ENCODE measurements at regions not wholly inside any gene's neighbourhood (a gene's known extent, or its start where the extent isn't known, plus 50 kb on each side); places are given as distances from the start of the nearest gene placed in this dataset.
"Not testable (repeated sequence)": the region's sequence is repeated elsewhere in the genome, so short reads cannot be mapped to it uniquely, and the experiment has no call there.

- DNase-seq (ENCODE audit: low read depth in 2 of 2) = no peak
These were observed 348.0 kb downstream of the SOX9 start for GRCh38 chr17:72468841-72469240.

- no peak for DNase-seq (ENCODE audit: low read depth in 2 of 2)
These were observed 349.4 kb downstream of the SOX9 start for GRCh38 chr17:72470121-72470705.

GRCh38 chr17:72470734-72471133, 349.9 kb downstream of the SOX9 start:
- DNase-seq (ENCODE audit: low read depth in 2 of 2) = no peak

GRCh38 chr17:72471296-72471695, 350.5 kb downstream of the SOX9 start:
- DNase-seq (ENCODE audit: low read depth in 2 of 2) = no peak

GRCh38 chr17:72472106-72472505, 351.3 kb downstream of the SOX9 start:
- DNase-seq (ENCODE audit: low read depth in 2 of 2) = no peak

GRCh38 chr17:72472853-72473390, 352.1 kb downstream of the SOX9 start:
- DNase-seq (ENCODE audit: low read depth in 2 of 2) = not testable (repeated sequence)

- no peak for DNase-seq (ENCODE audit: low read depth in 2 of 2)
These were observed 353.4 kb downstream of the SOX9 start for GRCh38 chr17:72474243-72474642.

- no peak for DNase-seq (ENCODE audit: low read depth in 2 of 2)
These were observed 354.1 kb downstream of the SOX9 start for GRCh38 chr17:72474719-72475477.

GRCh38 chr17:72476134-72476533, 355.3 kb downstream of the SOX9 start:
- DNase-seq (ENCODE audit: low read depth in 2 of 2) = no peak

GRCh38 chr17:72476575-72476986, 355.8 kb downstream of the SOX9 start:
- DNase-seq (ENCODE audit: low read depth in 2 of 2) = no peak

GRCh38 chr17:72477491-72477890, 356.7 kb downstream of the SOX9 start:
- DNase-seq (ENCODE audit: low read depth in 2 of 2) = no peak

- DNase-seq (ENCODE audit: low read depth in 2 of 2) = no peak
These were observed 358.3 kb downstream of the SOX9 start for GRCh38 chr17:72479113-72479512.

GRCh38 chr17:72481572-72481971, 360.8 kb downstream of the SOX9 start:
- DNase-seq (ENCODE audit: low read depth in 2 of 2) = no peak

- no peak for DNase-seq (ENCODE audit: low read depth in 2 of 2)
These were observed 364.8 kb downstream of the SOX9 start for GRCh38 chr17:72485596-72485995.

GRCh38 chr17:72486806-72487205, 366.0 kb downstream of the SOX9 start:
- no peak for DNase-seq (ENCODE audit: low read depth in 2 of 2)

- DNase-seq (ENCODE audit: low read depth in 2 of 2) = no peak
These were observed 367.1 kb downstream of the SOX9 start for GRCh38 chr17:72487731-72488494.

- no peak for DNase-seq (ENCODE audit: low read depth in 2 of 2)
These were observed 367.9 kb downstream of the SOX9 start for GRCh38 chr17:72488555-72489271.

GRCh38 chr17:72489272-72489641, 368.4 kb downstream of the SOX9 start:
- DNase-seq (ENCODE audit: low read depth in 2 of 2) = no peak

- no peak for DNase-seq (ENCODE audit: low read depth in 2 of 2)
These were observed 370.3 kb downstream of the SOX9 start for GRCh38 chr17:72491102-72491501.

- no peak for DNase-seq (ENCODE audit: low read depth in 2 of 2)
These were observed 371.7 kb downstream of the SOX9 start for GRCh38 chr17:72492494-72492893.

GRCh38 chr17:72492941-72493340, 372.1 kb downstream of the SOX9 start:
- no peak for DNase-seq (ENCODE audit: low read depth in 2 of 2)

GRCh38 chr17:72494566-72494965, 373.7 kb downstream of the SOX9 start:
- DNase-seq (ENCODE audit: low read depth in 2 of 2) = no peak
